Panc1 (cell line): ENCODE measurements at regions not wholly inside any gene's neighbourhood (a gene's known extent, or its start where the extent isn't known, plus 50 kb on each side); places are given as distances from the start of the nearest gene placed in this dataset.

Experiments used
- ATAC-seq: fragments of 200-7000 bp; cut with Tn5 transposase; 2 replicates; pipeline ENCODE4 v1.9.1; 2020; ENCODE audit warnings: mild to moderate bottlenecking, moderate library complexity
- BruUV-seq: library from RNA; stranded (reverse); fragments of 400-500 nt; replicated peaks from 2 replicates; lab custom pipeline; 2021; lab: Mats Ljungman, UMichigan
- CTCF ChIA-PET: fragments of 300-600 bp; sonication (Branson Sonifier 250); formaldehyde crosslinking; loops from one replicate; lab custom pipeline; 2022; ENCODE audit warnings: antibody characterized with exemption; lab: Charles Lee
- POLR2A ChIA-PET: fragments of 300-600 bp; sonication (Branson Sonifier 250); formaldehyde crosslinking; loops from one replicate; lab custom pipeline; 2022; ENCODE audit warnings: antibody characterized with exemption; lab: Charles Lee
- DNase-seq: peaks from one replicate; pipeline ENCODE4 v3.0.0-alpha.2; 2010; ENCODE audit warnings: low read depth, low spot score
- H3K27ac ChIP-seq: 2 replicates; pipeline ENCODE4 v1.5.1; 2011; ENCODE audit warnings: mild to moderate bottlenecking, low read length, inconsistent platforms
- H3K27me3 ChIP-seq: fragments of 200-500 bp; sonication (Bioruptor generic); 2 replicates; pipeline ENCODE4 v1.6.0; 2014; ENCODE audit warnings: low read length, inconsistent platforms; ENCODE audit not compliant: control insufficient read depth, insufficient read depth
- H3K36me3 ChIP-seq: fragments of 200-500 bp; sonication (Bioruptor generic); 2 replicates; pipeline ENCODE4 v1.5.1; 2014; ENCODE audit warnings: inconsistent platforms, mild to moderate bottlenecking, low read length, moderate library complexity; ENCODE audit not compliant: control insufficient read depth, insufficient read depth
- H3K4me1 ChIP-seq: 2 replicates; pipeline ENCODE4 v1.5.1; 2011; ENCODE audit warnings: inconsistent platforms, mild to moderate bottlenecking, low read length, moderate library complexity; ENCODE audit not compliant: control insufficient read depth, insufficient read depth
- H3K4me3 ChIP-seq, 2 experiments: 2 replicates each; pipeline ENCODE4 v1.5.1; 2011 to 2012; ENCODE audit warnings: low read depth in 2 of 2, low read length in 2 of 2, mild to moderate bottlenecking in 2 of 2, inconsistent platforms in 1 of 2, moderate library complexity in 1 of 2
- H3K9me3 ChIP-seq: fragments of 200-500 bp; sonication (Bioruptor generic); 2 replicates; pipeline ENCODE4 v1.5.1; 2014; ENCODE audit warnings: low read depth, mild to moderate bottlenecking, inconsistent platforms, low read length, moderate library complexity; ENCODE audit not compliant: control insufficient read depth, insufficient read depth
- CTCF ChIP-seq: fragments of 450-650 bp; IDR thresholded peaks from 2 replicates; pipeline ENCODE4 v1.5.1; 2017; ENCODE audit warnings: mild to moderate bottlenecking
- POLR2AphosphoS5 ChIP-seq: IDR thresholded peaks from 2 replicates; pipeline ENCODE4 v1.6.1; 2012; ENCODE audit warnings: mild to moderate bottlenecking, low read depth, low read length, moderate library complexity
- REST ChIP-seq, 2 experiments: IDR thresholded peaks; 2 replicates each; pipeline ENCODE4 v1.6.1; 2011 to 2012; ENCODE audit warnings: low read depth in 2 of 2, control low read depth in 1 of 2, low read length in 1 of 2, mild to moderate bottlenecking in 1 of 2, moderate library complexity in 1 of 2; ENCODE audit not compliant: insufficient read depth in 1 of 2
- SIN3A ChIP-seq: IDR thresholded peaks from 2 replicates; pipeline ENCODE4 v1.6.1; 2012; ENCODE audit warnings: low read depth, mild to moderate bottlenecking, low read length, moderate library complexity, borderline replicate concordance; ENCODE audit not compliant: insufficient read depth
- TCF7L2 ChIP-seq: IDR thresholded peaks from 2 replicates; pipeline ENCODE4 v1.6.1; 2011; ENCODE audit warnings: mild to moderate bottlenecking, low read depth, low read length, inconsistent platforms
- in situ Hi-C: cut with HindIII; loops from 2 replicates; pipeline ENCODE4 v1.10.0; 2016; ENCODE audit warnings: low sequenced_read_pairs, low pct_unique_long_range_greater_than_20kb
- intact Hi-C: fragments of 100-400 bp; cut with micrococcal nuclease; formaldehyde crosslinking; loops from one replicate; pipeline ENCODE4 v1.10.0; 2022; ENCODE audit not compliant: unreplicated experiment

GRCh38 chr2:67918471-67918870 lies 144.3 kb downstream of the C1D start:
- Histone ChIP-seq H3K27ac (no peak overlapping the region), H3K4me1 (no peaks in the 10 kb centered on the region), H3K4me3 (no peak overlapping the region), H3K9me3 (no peaks in the 10 kb centered on the region), H3K36me3 (no peaks in the 10 kb centered on the region), H3K27me3 (no peaks in the 10 kb centered on the region)
- in situ Hi-C loops (no loop called here), intact Hi-C loops (no loop called here)
- TF ChIP-seq TCF7L2 (no peak), REST (IDR thresholded peaks at IDR 0.05; ENCODE audit: insufficient read depth in 1 of 2, low read depth in 2 of 2, low read length in 1 of 2) (no peak)
- BruUV-seq, result no TSS peak
- ATAC-seq (no peak), DNase-seq (no peak)
- ChIA-PET CTCF (no interaction called here), POLR2A (no interaction called here)

GRCh38 chr2:67919490-67919889 lies 143.3 kb downstream of the C1D start:
- H3K4me1 ChIP-seq, result no peaks in the 10 kb centered on the region
- POLR2A ChIA-PET, result no interaction called here
- BruUV-seq, result no TSS peak

More at GRCh38 chr2:67919490-67919889, 143.3 kb downstream of the C1D start:
- no peak for TF ChIP-seq CTCF
- TF ChIP-seq REST (IDR thresholded peaks at IDR 0.05; ENCODE audit: insufficient read depth in 1 of 2, low read depth in 2 of 2, low read length in 1 of 2), result no peak
- no peak for TF ChIP-seq POLR2AphosphoS5
- no peak for TF ChIP-seq TCF7L2
- TF ChIP-seq SIN3A, result no peak
- no peaks in the 10 kb centered on the region for H3K9me3 ChIP-seq
- no peaks in the 10 kb centered on the region for H3K36me3 ChIP-seq
- no peak overlapping the region for H3K27ac ChIP-seq
- H3K4me3 ChIP-seq, result no peak overlapping the region
- DNase-seq, result no peak
- in situ Hi-C loops, result no loop called here
- no peaks in the 10 kb centered on the region for H3K27me3 ChIP-seq
- CTCF ChIA-PET, result no interaction called here
- intact Hi-C loops, result no loop called here
- no peak for ATAC-seq
